ENCODE measurements at regions not wholly inside any gene's neighbourhood (a gene's known extent, or its start where the extent isn't known, plus 50 kb on each side); places are given as distances from the start of the nearest gene placed in this dataset.

GRCh38 chr15:99906311-99906710 is 173.1 kb upstream of the LYSMD4 start:
- Histone ChIP-seq H3K36me3 (no peaks in the 10 kb centered on the region), H3K27ac (no peak overlapping the region), H3K4me3 (no peak overlapping the region), H3K27me3 (no peaks in the 10 kb centered on the region), H3K4me1 (no peaks in the 10 kb centered on the region), H3K9me3 (no peaks in the 10 kb centered on the region)
- 75% methylated on average over 5 of the region's 5 CpGs for WGBS (ENCODE audit: insufficient coverage, low coverage, low lambda C conversion rate, missing lambda C conversion rate)
- no peak for TF ChIP-seq POLR2A (IDR thresholded peaks at IDR 0.05)
- TF ChIP-seq CTCF (IDR thresholded peaks at IDR 0.05): no peak
- ATAC-seq (no peak), DNase-seq (no peak)
- intact Hi-C loops (cut with DNase I): no loop called here

GRCh38 chr15:99902248-99902928 is 169.2 kb upstream of the LYSMD4 start:
- Histone ChIP-seq H3K4me3 (no peak overlapping the region), H3K9me3 (no peaks in the 10 kb centered on the region), H3K4me1 (no peaks in the 10 kb centered on the region), H3K27ac (no peak overlapping the region), H3K27me3 (no peaks in the 10 kb centered on the region), H3K36me3 (no peaks in the 10 kb centered on the region)
- 79% methylated on average over 1 of the region's 1 CpG for WGBS (ENCODE audit: insufficient coverage, low coverage, low lambda C conversion rate, missing lambda C conversion rate)
- no peak for DNase-seq
- intact Hi-C loops (cut with DNase I): no loop called here
- ATAC-seq: no peak
- TF ChIP-seq POLR2A (IDR thresholded peaks at IDR 0.05) (no peak), CTCF (IDR thresholded peaks at IDR 0.05) (no peak)

GRCh38 chr15:99895956-99896311 is 162.7 kb upstream of the LYSMD4 start:
- 89% methylated on average over 4 of the region's 4 CpGs for WGBS (ENCODE audit: insufficient coverage, low coverage, low lambda C conversion rate, missing lambda C conversion rate)
- no peaks in the 10 kb centered on the region for H3K9me3 ChIP-seq
- H3K4me3 ChIP-seq: no peak overlapping the region
- TF ChIP-seq POLR2A (IDR thresholded peaks at IDR 0.05) (no peak), CTCF (IDR thresholded peaks at IDR 0.05) (no peak)
- DNase-seq (no peak), ATAC-seq (no peak)
- no peaks in the 10 kb centered on the region for H3K27me3 ChIP-seq
- H3K4me1 ChIP-seq: no peaks in the 10 kb centered on the region
- no peaks in the 10 kb centered on the region for H3K36me3 ChIP-seq
- no peak overlapping the region for H3K27ac ChIP-seq
- intact Hi-C loops (cut with DNase I): no loop called here

GRCh38 chr15:99895189-99895955 is 162.1 kb upstream of the LYSMD4 start:
- no peaks in the 10 kb centered on the region for H3K27me3 ChIP-seq
- no peaks in the 10 kb centered on the region for H3K4me1 ChIP-seq
- H3K4me3 ChIP-seq: no peak overlapping the region
- ATAC-seq: no peak
- no peak overlapping the region for H3K27ac ChIP-seq
- H3K9me3 ChIP-seq: no peaks in the 10 kb centered on the region
- WGBS (ENCODE audit: insufficient coverage, low coverage, low lambda C conversion rate, missing lambda C conversion rate): 85% methylated on average over 4 of the region's 4 CpGs
- no peaks in the 10 kb centered on the region for H3K36me3 ChIP-seq
- TF ChIP-seq CTCF (IDR thresholded peaks at IDR 0.05) (no peak), POLR2A (IDR thresholded peaks at IDR 0.05) (no peak)
- intact Hi-C loops (cut with DNase I): no loop called here
- DNase-seq: no peak
